ENCODE measurements at regions not wholly inside any gene's neighbourhood (a gene's known extent, or its start where the extent isn't known, plus 50 kb on each side); places are given as distances from the start of the nearest gene placed in this dataset.
"Not testable (repeated sequence)": the region's sequence is repeated elsewhere in the genome, so short reads cannot be mapped to it uniquely, and the experiment has no call there.

- Mint-ChIP-seq H3K4me3 (no peak overlapping the region), H3K36me3 (no peaks in the 10 kb centered on the region), H3K27me3 (no peaks in the 10 kb centered on the region), H3K9me3 (peaks cover 0 to 6% (median 2%) of the 10 kb centered on the region in 7 donors), H3K27ac (no peak overlapping the region), H3K4me1 (no peaks in the 10 kb centered on the region)
- no peak for DNase-seq
- ATAC-seq (ENCODE audit: low read depth in 2 of 2): no peak
Measured at GRCh38 chr14:84482256-84483071, 1047.5 kb upstream of the FLRT2 start.

GRCh38 chr14:84483072-84483420 is 1046.9 kb upstream of the FLRT2 start:
- ATAC-seq (ENCODE audit: low read depth in 2 of 2): no peak
- Mint-ChIP-seq H3K27ac (no peak overlapping the region), H3K4me3 (peak overlapping the region in 1 of 8 donors; percentile 44), H3K36me3 (no peaks in the 10 kb centered on the region), H3K9me3 (peaks cover 0 to 6% (median 2%) of the 10 kb centered on the region in 7 donors), H3K27me3 (no peaks in the 10 kb centered on the region), H3K4me1 (no peaks in the 10 kb centered on the region)
- no peak for DNase-seq

- H3K4me3 Mint-ChIP-seq; H3K4me1 Mint-ChIP-seq; DNase-seq; H3K27ac Mint-ChIP-seq; H3K36me3 Mint-ChIP-seq; ATAC-seq (ENCODE audit: low read depth in 2 of 2); H3K9me3 Mint-ChIP-seq; H3K27me3 Mint-ChIP-seq: not testable (repeated sequence)
Measured at GRCh38 chr14:84484243-84484642, 1045.7 kb upstream of the FLRT2 start.

- DNase-seq: no peak
- H3K27me3 Mint-ChIP-seq: no peaks in the 10 kb centered on the region
- H3K36me3 Mint-ChIP-seq: no peaks in the 10 kb centered on the region
- H3K4me3 Mint-ChIP-seq: no peak overlapping the region
- peaks cover 0 to 7% (median 1%) of the 10 kb centered on the region in 7 donors for H3K9me3 Mint-ChIP-seq
- no peak overlapping the region for H3K27ac Mint-ChIP-seq
- H3K4me1 Mint-ChIP-seq: no peaks in the 10 kb centered on the region
- ATAC-seq (ENCODE audit: low read depth in 2 of 2): no peak
Measured at GRCh38 chr14:84485036-84485435, 1044.9 kb upstream of the FLRT2 start.

- no peak for ATAC-seq (ENCODE audit: low read depth in 2 of 2)
- Mint-ChIP-seq H3K36me3 (no peaks in the 10 kb centered on the region), H3K27ac (no peak overlapping the region), H3K4me1 (no peaks in the 10 kb centered on the region), H3K27me3 (no peaks in the 10 kb centered on the region), H3K4me3 (no peak overlapping the region), H3K9me3 (peaks cover 0 to 16% (median 4%) of the 10 kb centered on the region in 7 donors)
- no peak for DNase-seq
Measured at GRCh38 chr14:84490081-84490480, 1039.9 kb upstream of the FLRT2 start.

GRCh38 chr14:84492685-84493084 is 1037.3 kb upstream of the FLRT2 start:
- Mint-ChIP-seq H3K9me3 (peaks cover 0 to 16% (median 4%) of the 10 kb centered on the region in 7 donors), H3K4me3 (no peak overlapping the region), H3K27me3 (no peaks in the 10 kb centered on the region), H3K36me3 (no peaks in the 10 kb centered on the region), H3K4me1 (no peaks in the 10 kb centered on the region), H3K27ac (no peak overlapping the region)
- no peak for ATAC-seq (ENCODE audit: low read depth in 2 of 2)
- no peak for DNase-seq

GRCh38 chr14:84493779-84494178 is 1036.2 kb upstream of the FLRT2 start:
- ATAC-seq (ENCODE audit: low read depth in 2 of 2) (no peak), DNase-seq (no peak)
- peak overlapping the region in 1 of 6 donors; percentile 17 for H3K27ac Mint-ChIP-seq
- H3K9me3 Mint-ChIP-seq: peaks cover 0 to 16% (median 2%) of the 10 kb centered on the region in 7 donors
- no peaks in the 10 kb centered on the region for H3K4me1 Mint-ChIP-seq
- H3K4me3 Mint-ChIP-seq: no peak overlapping the region
- H3K27me3 Mint-ChIP-seq: no peaks in the 10 kb centered on the region
- H3K36me3 Mint-ChIP-seq: no peaks in the 10 kb centered on the region

GRCh38 chr14:84496677-84497076 is 1033.3 kb upstream of the FLRT2 start:
- H3K27me3 Mint-ChIP-seq: no peaks in the 10 kb centered on the region
- no peaks in the 10 kb centered on the region for H3K4me1 Mint-ChIP-seq
- H3K27ac Mint-ChIP-seq: no peak overlapping the region
- ATAC-seq (ENCODE audit: low read depth in 2 of 2) (no peak), DNase-seq (no peak)
- peaks cover 0 to 16% (median 2%) of the 10 kb centered on the region in 7 donors for H3K9me3 Mint-ChIP-seq
- no peaks in the 10 kb centered on the region for H3K36me3 Mint-ChIP-seq
- H3K4me3 Mint-ChIP-seq: no peak overlapping the region

- H3K9me3 Mint-ChIP-seq: peaks cover 11 to 15% (median 13%) of the 10 kb centered on the region in 7 donors
- H3K36me3 Mint-ChIP-seq; H3K27me3 Mint-ChIP-seq; H3K27ac Mint-ChIP-seq; H3K4me1 Mint-ChIP-seq; ATAC-seq (ENCODE audit: low read depth in 2 of 2); H3K4me3 Mint-ChIP-seq; DNase-seq: not testable (repeated sequence)
Measured at GRCh38 chr14:84512823-84513222, 1017.1 kb upstream of the FLRT2 start.

GRCh38 chr14:84519836-84520235 is 1010.1 kb upstream of the FLRT2 start:
- Mint-ChIP-seq H3K36me3 (no peaks in the 10 kb centered on the region), H3K4me1 (no peaks in the 10 kb centered on the region), H3K27ac (no peak overlapping the region), H3K4me3 (peak overlapping the region in 1 of 8 donors; percentile 43), H3K27me3 (no peaks in the 10 kb centered on the region), H3K9me3 (peaks cover 2 to 11% (median 5%) of the 10 kb centered on the region in 7 donors)
- ATAC-seq (ENCODE audit: low read depth in 2 of 2) (no peak), DNase-seq (no peak)

- ATAC-seq (ENCODE audit: low read depth in 2 of 2) (no peak), DNase-seq (no peak)
- no peaks in the 10 kb centered on the region for H3K4me1 Mint-ChIP-seq
- H3K9me3 Mint-ChIP-seq: peaks cover 0 to 12% (median 5%) of the 10 kb centered on the region in 7 donors
- H3K27me3 Mint-ChIP-seq: no peaks in the 10 kb centered on the region
- no peaks in the 10 kb centered on the region for H3K36me3 Mint-ChIP-seq
- no peak overlapping the region for H3K27ac Mint-ChIP-seq
- H3K4me3 Mint-ChIP-seq: no peak overlapping the region
Measured at GRCh38 chr14:84520711-84521338, 1009.1 kb upstream of the FLRT2 start.

GRCh38 chr14:84523746-84524145 is 1006.2 kb upstream of the FLRT2 start:
- no peaks in the 10 kb centered on the region for H3K4me1 Mint-ChIP-seq
- H3K27me3 Mint-ChIP-seq: no peaks in the 10 kb centered on the region
- no peak overlapping the region for H3K27ac Mint-ChIP-seq

GRCh38 chr14:84527706-84528105 is 1002.2 kb upstream of the FLRT2 start:
- Mint-ChIP-seq H3K36me3 (no peaks in the 10 kb centered on the region), H3K27ac (no peak overlapping the region), H3K4me1 (no peaks in the 10 kb centered on the region), H3K9me3 (peaks cover 0 to 9% (median 0%) of the 10 kb centered on the region in 7 donors), H3K4me3 (no peak overlapping the region), H3K27me3 (no peaks in the 10 kb centered on the region)
- DNase-seq (no peak), ATAC-seq (ENCODE audit: low read depth in 2 of 2) (no peak)

More at GRCh38 chr14:84523746-84524145, 1006.2 kb upstream of the FLRT2 start:
- Mint-ChIP-seq H3K9me3 (peaks cover 0 to 14% (median 4%) of the 10 kb centered on the region in 7 donors), H3K36me3 (no peaks in the 10 kb centered on the region), H3K4me3 (no peak overlapping the region)
- no peak for DNase-seq
- no peak for ATAC-seq (ENCODE audit: low read depth in 2 of 2)

GRCh38 chr14:84532016-84532415 is 997.9 kb upstream of the FLRT2 start:
- ATAC-seq (ENCODE audit: low read depth in 2 of 2): no peak
- Mint-ChIP-seq H3K4me1 (no peaks in the 10 kb centered on the region), H3K36me3 (no peaks in the 10 kb centered on the region), H3K27me3 (no peaks in the 10 kb centered on the region), H3K27ac (no peak overlapping the region), H3K9me3 (peaks cover 0 to 6% (median 0%) of the 10 kb centered on the region in 7 donors), H3K4me3 (no peak overlapping the region)
- no peak for DNase-seq
